Fibroblast of mammary gland (primary cell): ENCODE measurements at regions not wholly inside any gene's neighbourhood (a gene's known extent, or its start where the extent isn't known, plus 50 kb on each side); places are given as distances from the start of the nearest gene placed in this dataset.
A peak's percentile ranks its signal among the peaks of the same experiment; 100 is the strongest.

Experiments used
- DNase-seq: peaks from one replicate; pipeline ENCODE4 v3.0.0-alpha.2; 2010; ENCODE audit warnings: low read depth
- H3K4me3 ChIP-seq: 2 replicates; pipeline ENCODE4 v1.5.1; 2011; ENCODE audit warnings: low read depth, mild to moderate bottlenecking, low read length, moderate library complexity; ENCODE audit not compliant: control insufficient read depth
- TF ChIP-seq, protein P1 (sequence below): conservative IDR thresholded peaks from 2 replicates; pipeline ENCODE4 v1.5.1; 2011; ENCODE audit warnings: low read depth, low read length, inconsistent platforms; ENCODE audit not compliant: control insufficient read depth, insufficient read depth

DNA sequence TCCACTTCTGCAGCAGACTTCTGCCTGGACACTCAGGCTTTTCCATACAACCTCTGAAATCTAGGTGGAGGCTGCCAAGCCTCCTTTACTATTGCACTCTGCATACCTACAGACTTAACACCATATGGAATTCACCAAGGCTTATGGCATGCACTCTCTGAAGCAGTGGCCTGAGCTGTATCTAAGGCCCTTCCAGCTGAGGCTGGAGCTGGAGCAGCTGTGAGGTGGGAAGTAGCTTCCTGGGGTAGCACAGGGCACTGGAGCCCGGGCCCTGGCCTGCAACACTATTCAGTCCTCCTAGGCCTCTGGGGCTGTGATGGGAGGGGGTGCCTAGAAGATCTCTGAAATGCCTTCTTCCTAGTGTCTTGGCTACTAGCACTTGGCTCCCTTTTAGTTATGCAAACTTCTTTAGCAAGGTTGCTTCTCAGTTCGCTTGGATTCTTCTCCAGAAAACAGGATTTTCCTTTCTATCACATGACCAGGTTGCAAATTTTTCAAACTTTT is 186.6 kb upstream of the RORA start:
- DNase-seq: no peak
- H3K4me3 ChIP-seq: no peak overlapping the region
- TF ChIP-seq, protein P1, sequence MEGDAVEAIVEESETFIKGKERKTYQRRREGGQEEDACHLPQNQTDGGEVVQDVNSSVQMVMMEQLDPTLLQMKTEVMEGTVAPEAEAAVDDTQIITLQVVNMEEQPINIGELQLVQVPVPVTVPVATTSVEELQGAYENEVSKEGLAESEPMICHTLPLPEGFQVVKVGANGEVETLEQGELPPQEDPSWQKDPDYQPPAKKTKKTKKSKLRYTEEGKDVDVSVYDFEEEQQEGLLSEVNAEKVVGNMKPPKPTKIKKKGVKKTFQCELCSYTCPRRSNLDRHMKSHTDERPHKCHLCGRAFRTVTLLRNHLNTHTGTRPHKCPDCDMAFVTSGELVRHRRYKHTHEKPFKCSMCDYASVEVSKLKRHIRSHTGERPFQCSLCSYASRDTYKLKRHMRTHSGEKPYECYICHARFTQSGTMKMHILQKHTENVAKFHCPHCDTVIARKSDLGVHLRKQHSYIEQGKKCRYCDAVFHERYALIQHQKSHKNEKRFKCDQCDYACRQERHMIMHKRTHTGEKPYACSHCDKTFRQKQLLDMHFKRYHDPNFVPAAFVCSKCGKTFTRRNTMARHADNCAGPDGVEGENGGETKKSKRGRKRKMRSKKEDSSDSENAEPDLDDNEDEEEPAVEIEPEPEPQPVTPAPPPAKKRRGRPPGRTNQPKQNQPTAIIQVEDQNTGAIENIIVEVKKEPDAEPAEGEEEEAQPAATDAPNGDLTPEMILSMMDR: no peak

DNA sequence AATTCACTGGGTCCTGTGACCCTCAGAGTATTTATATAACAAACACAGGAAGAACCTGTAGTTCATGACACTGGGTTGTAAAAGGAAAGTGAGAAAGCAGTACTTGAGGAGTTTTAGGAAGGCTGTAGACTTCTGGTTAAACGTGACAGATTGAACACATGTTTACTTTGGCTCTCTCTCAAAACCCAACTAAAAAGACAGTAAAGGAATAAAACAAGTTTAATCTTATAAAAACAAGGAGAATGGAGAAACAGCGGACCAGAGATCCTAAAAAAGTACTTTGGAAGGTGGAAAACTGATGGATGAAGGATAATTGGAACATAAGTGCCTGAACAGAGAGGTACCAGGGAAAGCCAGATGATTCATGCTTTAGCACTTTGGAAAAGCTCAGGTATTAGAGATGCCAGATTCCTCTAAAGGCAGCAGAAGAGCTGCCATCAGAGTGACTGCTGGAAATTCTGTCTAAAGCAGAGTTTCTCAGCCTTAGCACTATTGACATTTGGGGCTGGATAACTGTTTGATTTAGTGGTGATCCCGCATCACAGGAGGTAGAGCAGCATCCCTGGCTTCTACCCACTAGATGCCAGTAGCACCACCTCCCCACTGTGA is 182.9 kb upstream of the RORA start:
- DNase-seq: no peak
- H3K4me3 ChIP-seq: no peak overlapping the region

DNA sequence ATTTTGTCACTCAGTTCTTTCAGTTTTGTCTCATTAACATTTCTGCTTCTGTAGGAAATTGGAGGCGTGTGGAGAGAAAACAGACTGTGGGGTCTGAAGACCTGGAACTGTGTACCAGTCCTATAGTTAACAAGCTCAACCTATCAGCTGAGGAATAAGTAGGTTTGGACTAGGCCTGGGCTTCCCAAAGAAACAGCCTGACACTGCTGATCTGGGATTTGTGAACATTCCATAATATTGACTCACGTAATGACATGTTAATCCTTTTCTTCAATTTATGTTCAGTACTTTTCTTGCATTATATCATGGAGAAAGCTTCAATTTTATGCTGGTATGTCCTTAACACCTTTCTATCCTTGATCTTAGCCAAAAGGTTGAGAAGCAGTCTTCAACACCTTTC is 181.6 kb upstream of the RORA start:
- H3K4me3 ChIP-seq: no peak overlapping the region
- peak; percentile 18 for DNase-seq
- TF ChIP-seq, protein P1: no peak

More for the DNA sequence above, 182.9 kb upstream of the RORA start:
- TF ChIP-seq, protein P1: no peak

DNA sequence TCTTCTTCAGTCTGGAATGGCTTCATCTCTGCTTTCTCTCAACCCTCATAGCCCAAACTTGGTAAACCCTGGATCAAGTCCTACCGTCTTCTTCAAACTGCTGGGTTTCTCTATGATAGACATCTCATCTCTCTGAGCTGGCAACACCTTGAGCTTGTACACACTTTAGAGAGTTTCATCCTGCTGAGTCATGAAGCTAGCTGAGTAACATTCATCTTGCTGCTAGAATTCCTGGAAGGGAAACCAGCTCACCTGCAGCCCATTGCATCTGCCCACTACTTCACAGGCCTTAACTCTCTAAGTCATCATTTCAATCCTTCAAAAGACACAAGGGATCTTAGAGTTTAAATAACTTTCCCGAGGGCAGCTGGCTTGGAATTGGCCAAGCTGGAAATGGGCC is 175.5 kb upstream of the RORA start:
- H3K4me3 ChIP-seq: no peak overlapping the region
- DNase-seq: no peak
- TF ChIP-seq, protein P1: no peak

DNA sequence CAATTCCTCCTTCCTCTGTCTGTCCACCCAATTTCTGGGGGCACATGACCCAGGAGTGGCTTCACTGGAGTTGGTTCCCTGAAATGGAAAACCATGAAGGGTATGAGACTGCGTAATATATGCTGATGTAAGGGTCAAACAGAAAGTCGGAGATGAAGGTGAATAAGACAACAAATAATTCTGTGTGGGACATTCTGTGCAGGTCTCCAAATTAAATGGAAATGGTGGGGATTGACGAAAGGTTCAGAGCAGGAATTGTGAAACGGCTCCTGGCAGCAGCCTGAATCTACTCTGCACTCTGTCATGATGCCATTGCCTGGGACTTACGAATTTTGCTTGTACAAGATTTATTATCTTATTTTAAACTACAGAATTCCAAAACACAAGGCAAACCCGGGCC is 174.8 kb upstream of the RORA start:
- H3K4me3 ChIP-seq: no peak overlapping the region
- no peak for DNase-seq
- TF ChIP-seq, protein P1: no peak

DNA sequence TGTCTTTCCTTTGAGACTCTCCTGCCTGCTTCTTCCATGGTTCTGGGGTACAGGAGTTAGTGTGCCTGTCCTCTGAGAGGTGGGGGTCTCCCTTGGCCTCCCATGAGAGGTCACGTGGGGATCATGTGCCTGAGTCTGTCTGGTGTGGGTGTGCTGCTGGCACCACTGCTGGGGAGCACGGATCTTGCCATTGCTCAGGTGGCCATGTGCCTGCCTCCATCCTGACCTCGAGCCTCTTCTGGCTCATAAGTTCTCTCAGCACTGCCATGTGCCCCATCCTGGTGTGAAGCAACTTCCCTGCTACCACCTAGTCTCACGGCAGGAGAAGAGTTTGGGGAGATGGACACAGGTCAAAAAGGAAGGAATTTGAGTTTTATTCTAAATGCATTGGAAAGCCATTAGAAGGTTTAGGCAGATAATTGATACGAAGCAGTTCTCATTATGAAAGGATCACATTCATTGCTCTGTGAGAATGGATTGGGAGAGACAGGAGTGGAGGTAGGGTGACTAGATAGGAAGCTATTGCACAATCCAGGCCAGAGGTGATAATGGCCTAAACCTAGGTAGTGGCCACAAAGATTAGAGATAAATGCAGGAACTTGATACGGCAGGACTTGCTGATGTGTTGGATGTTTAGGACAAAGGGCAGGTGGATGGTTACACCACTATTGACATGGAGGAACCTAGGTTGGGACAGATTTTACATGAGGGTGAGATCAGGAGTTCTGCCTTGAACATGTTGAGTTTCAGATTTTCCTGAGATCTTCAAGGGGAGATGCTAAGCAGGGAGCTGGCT is 173.0 kb upstream of the RORA start:
- TF ChIP-seq, protein P1: no peak
- no peak overlapping the region for H3K4me3 ChIP-seq
- DNase-seq: no peak
